NCI-H146 (cell line): ENCODE measurements at regions not wholly inside any gene's neighbourhood (a gene's known extent, or its start where the extent isn't known, plus 50 kb on each side); places are given as distances from the start of the nearest gene placed in this dataset.

Experiments used
- DNase-seq: peaks from one replicate; lab custom pipeline; 2025; lab: John Stamatoyannopoulos, UW

DNA sequence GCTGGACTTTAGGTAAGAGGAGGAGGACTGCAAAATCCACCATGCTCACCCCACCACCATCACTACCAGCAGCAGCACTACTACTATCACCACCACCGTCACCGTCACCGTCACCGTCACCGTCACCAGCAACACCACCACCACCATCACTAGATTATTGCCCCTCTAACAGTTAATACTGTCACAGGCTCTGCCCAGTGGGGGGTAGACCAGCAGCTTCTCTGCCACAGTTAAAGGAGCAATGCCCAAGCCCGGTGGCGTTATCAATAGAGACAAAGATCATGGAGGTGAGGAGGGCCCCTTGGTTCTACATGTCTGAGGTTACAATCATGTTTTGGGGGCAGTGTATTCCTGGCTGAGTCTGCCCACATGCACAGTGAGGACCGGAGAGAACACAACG is 184.4 kb upstream of the DYNLRB2 start:
- no peak for DNase-seq

GRCh38 chr16:80355335-80355734 is 185.5 kb upstream of the DYNLRB2 start:
- DNase-seq = no peak

GRCh38 chr16:80350061-80350460 is 190.7 kb upstream of the DYNLRB2 start:
- no peak for DNase-seq

- no peak for DNase-seq
Measured at GRCh38 chr16:80347900-80348299, 192.9 kb upstream of the DYNLRB2 start.

GRCh38 chr16:80347002-80347401 is 193.8 kb upstream of the DYNLRB2 start:
- no peak for DNase-seq

- DNase-seq = no peak
Measured at GRCh38 chr16:80346111-80346632, 194.6 kb upstream of the DYNLRB2 start.

DNA sequence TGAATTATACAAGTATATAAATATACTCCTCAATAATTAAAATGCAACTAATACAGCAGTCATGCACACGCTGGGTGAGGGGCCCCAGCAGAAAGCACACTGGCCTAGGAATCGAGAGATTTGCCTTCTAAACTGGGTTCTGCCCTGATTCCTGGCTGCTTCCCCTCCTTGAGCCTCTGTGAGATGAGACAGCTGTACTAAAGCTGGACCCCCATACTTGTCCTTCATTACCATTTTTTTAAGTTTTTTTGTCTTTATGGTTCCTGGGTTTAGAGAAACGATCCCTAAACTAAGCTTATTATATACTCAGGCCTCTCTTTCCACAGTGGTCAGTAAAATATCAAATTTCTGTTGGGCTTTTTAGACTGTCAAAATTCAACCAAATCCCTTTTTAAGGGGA is 195.1 kb upstream of the DYNLRB2 start:
- no peak for DNase-seq

DNA sequence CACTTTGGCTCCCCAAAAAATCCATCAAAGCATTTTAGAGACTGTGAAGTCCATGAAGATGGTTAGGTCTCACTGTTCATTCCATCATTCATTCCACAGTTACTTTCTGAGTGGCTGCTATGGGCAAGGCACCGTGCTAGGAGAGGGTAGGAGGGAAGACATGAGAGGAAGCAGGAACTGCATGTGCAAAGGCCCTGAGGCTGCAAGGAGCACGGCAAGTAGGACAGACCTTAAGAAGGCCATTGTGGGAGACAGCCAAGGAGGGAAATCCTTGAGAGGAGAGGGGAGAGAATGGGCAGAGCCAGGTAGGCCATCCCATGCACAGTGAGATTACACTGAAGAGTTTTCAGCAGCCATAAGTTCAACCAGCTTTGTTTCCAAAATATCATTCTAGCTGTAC is 196.2 kb upstream of the DYNLRB2 start:
- no peak for DNase-seq

- no peak for DNase-seq
Measured at GRCh38 chr16:80341263-80341662, 199.5 kb upstream of the DYNLRB2 start.

- no peak for DNase-seq
Measured at GRCh38 chr16:80337786-80338185, 203.0 kb upstream of the DYNLRB2 start.

GRCh38 chr16:80330803-80331202 is 210.0 kb upstream of the DYNLRB2 start:
- DNase-seq = no peak

- DNase-seq = no peak
Measured at GRCh38 chr16:80330150-80330549, 210.6 kb upstream of the DYNLRB2 start.

DNA sequence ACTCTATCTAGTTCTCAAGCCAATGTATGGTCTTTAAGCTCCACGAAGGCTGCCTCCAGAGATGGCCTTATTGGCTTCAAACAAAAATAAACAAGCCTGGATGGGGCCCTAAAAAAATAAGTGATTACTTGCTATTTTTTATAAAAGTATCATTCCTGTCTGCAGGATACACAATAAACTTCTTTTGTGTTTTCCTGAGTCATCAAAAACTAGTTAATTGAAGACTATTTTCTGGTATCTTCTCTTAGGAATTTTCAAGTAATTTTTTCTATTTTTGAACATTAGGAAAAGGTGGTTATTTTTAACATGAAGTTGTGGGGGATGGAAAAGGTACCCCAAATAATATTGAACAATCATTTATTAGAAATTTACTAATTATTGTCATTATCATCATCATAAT is 213.1 kb upstream of the DYNLRB2 start:
- no peak for DNase-seq

- DNase-seq = no peak
Measured at GRCh38 chr16:80324371-80324770, 216.4 kb upstream of the DYNLRB2 start.

DNA sequence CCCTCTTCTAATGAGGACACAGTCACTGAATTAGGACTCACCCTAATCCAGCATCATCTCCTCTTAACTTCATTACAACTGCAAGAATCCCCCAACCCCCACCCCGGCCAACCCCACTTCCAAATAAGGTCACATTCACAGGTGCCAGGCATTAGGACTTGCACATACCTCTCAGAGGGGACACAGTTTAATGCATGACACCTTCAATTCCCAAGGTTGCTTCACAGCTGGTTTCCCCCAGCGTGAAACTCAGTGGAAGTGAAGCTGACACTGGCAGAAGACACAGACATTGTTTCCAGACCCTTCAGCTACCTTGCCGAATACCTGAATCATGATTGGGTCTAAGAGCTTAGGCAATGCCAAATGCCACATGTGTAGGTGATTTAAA is 217.0 kb upstream of the DYNLRB2 start:
- DNase-seq = no peak

GRCh38 chr16:80323187-80323807 is 217.5 kb upstream of the DYNLRB2 start:
- no peak for DNase-seq

- no peak for DNase-seq
Measured at GRCh38 chr16:80319181-80319580, 221.6 kb upstream of the DYNLRB2 start.

- no peak for DNase-seq
Measured at GRCh38 chr16:80318107-80318506, 222.7 kb upstream of the DYNLRB2 start.

DNA sequence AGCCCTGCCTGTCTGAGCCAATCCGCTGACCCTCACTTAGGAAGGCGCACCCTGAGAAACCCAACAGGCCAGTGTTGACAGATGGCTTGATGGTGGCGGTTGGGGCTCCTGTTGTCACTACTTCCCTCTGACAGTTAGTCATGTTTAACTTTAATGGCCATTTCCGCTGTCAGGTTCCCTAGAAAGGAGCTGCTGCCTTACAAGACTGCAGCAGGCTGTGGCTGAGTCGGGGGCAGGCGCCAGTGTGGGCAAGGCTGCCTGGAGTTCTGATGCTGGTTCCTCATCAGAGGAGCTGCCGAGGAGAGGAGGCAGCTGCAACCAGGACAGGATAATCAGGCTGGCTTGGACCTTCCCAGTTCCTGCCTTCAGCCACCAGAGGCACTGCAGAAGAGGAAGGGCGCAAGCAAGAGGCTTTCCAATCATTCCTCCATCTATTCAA is 223.2 kb upstream of the DYNLRB2 start:
- no peak for DNase-seq

DNA sequence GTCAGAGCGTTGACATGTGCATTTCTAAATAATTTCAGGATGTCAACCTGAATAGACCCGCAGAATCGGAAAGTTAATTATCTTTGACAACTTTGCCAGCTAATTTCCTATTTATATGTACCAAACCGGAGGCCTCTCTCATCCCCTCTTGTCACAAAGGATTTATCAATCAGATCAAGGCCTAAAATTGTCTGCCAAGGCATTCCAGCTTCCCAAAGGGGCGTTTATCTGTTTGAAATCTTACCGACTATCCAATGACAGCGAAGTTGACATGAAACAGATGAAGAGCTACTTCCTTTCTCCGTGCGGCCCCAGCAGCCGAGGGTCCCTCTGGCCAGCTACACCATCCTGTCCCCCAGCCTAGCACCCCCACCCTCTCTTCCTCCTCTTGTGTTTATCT is 223.7 kb upstream of the DYNLRB2 start:
- no peak for DNase-seq

GRCh38 chr16:80314042-80314441 is 226.8 kb upstream of the DYNLRB2 start:
- no peak for DNase-seq

- no peak for DNase-seq
Measured at GRCh38 chr16:80309178-80309577, 231.6 kb upstream of the DYNLRB2 start.

DNA sequence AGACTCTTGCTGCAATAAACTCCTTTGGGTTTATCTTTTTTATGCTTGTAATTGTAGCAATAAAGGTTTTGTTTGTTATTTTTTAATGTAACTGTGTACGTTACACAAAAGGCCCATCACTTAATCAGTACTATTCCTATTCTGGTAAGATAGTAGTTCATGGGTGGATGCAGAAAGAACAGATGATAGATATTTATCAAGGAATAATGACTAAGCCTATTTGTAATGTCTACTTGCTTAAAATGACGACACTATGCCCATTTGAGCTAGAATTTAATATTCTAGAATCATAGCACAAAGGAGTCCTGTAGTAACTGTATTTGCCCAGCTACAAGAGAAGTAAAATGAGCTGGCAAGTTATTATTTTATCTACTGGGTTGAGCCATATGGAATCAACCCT is 235.4 kb upstream of the DYNLRB2 start:
- no peak for DNase-seq

DNA sequence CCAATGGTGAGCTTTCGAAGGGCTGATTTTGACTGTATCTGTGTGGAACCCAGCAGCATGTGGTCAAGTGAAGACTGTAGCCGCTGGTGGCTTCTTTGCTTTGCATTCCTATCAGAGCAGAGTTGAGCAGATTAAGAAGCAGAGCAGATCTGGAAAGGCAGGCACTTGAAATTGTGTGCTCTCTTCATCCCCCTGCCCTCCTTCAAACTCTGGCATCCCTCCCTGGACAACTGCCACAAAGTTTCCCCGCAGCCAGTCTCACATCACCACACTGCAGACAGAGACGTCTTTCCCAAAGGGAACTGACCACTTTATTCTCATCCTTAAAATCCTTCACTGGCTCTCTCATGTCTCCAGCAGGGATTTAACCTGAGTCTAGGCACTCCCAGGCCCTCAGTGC is 237.1 kb upstream of the DYNLRB2 start:
- DNase-seq = no peak
